ENCODE measurements at regions not wholly inside any gene's neighbourhood (a gene's known extent, or its start where the extent isn't known, plus 50 kb on each side); places are given as distances from the start of the nearest gene placed in this dataset.

GRCh38 chr4:173758132-173758531, 228.1 kb upstream of the HAND2 start:
- no peak overlapping the region for H3K4me3 ChIP-seq (ENCODE audit: low read depth, low read length)
- TF ChIP-seq, protein P1, sequence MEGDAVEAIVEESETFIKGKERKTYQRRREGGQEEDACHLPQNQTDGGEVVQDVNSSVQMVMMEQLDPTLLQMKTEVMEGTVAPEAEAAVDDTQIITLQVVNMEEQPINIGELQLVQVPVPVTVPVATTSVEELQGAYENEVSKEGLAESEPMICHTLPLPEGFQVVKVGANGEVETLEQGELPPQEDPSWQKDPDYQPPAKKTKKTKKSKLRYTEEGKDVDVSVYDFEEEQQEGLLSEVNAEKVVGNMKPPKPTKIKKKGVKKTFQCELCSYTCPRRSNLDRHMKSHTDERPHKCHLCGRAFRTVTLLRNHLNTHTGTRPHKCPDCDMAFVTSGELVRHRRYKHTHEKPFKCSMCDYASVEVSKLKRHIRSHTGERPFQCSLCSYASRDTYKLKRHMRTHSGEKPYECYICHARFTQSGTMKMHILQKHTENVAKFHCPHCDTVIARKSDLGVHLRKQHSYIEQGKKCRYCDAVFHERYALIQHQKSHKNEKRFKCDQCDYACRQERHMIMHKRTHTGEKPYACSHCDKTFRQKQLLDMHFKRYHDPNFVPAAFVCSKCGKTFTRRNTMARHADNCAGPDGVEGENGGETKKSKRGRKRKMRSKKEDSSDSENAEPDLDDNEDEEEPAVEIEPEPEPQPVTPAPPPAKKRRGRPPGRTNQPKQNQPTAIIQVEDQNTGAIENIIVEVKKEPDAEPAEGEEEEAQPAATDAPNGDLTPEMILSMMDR (IDR thresholded peaks at IDR 0.05; ENCODE audit: low read depth, low read length) = no peak

- TF ChIP-seq, protein P1 (IDR thresholded peaks at IDR 0.05; ENCODE audit: low read depth, low read length) = no peak
- no peak overlapping the region for H3K4me3 ChIP-seq (ENCODE audit: low read depth, low read length)
Measured at GRCh38 chr4:173753408-173753807, 223.4 kb upstream of the HAND2 start.

DNA sequence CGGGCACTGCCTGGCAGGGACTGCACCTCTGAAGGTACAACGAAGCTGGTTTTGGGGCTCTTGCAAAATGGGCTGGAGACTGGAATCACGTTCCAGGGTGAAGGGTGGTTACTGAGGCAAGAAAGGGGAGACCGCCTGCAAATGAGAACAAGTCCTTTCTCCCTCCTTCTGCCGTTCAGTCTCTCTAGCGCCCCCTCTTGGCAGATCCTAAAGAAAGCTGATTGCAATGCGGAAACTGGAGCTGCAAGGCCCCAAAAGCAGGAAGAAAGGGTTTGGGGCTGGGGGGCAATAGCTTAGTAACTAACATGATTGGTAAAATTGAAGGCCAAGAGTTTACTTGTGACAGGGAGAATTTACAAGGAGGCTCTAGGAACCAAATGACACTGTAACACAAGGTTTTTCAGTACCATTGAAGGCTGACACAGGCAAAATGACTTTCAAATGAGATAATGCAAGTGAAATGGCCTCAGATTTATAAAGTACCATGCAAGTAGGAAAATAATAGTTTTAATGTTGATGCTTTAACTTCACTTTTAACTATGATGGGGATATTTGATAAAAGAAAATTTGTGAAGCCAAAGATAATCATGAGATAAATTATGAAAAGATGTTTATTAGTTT, 222.7 kb upstream of the HAND2 start:
- TF ChIP-seq, protein P1 (IDR thresholded peaks at IDR 0.05; ENCODE audit: low read depth, low read length) = peak; percentile 37; the same call in 1 of the 2 replicates
- H3K4me3 ChIP-seq (ENCODE audit: low read depth, low read length) = no peak overlapping the region

GRCh38 chr4:173748353-173748752, 218.3 kb upstream of the HAND2 start:
- TF ChIP-seq, protein P1 (IDR thresholded peaks at IDR 0.05; ENCODE audit: low read depth, low read length) = no peak
- no peak overlapping the region for H3K4me3 ChIP-seq (ENCODE audit: low read depth, low read length)

DNA sequence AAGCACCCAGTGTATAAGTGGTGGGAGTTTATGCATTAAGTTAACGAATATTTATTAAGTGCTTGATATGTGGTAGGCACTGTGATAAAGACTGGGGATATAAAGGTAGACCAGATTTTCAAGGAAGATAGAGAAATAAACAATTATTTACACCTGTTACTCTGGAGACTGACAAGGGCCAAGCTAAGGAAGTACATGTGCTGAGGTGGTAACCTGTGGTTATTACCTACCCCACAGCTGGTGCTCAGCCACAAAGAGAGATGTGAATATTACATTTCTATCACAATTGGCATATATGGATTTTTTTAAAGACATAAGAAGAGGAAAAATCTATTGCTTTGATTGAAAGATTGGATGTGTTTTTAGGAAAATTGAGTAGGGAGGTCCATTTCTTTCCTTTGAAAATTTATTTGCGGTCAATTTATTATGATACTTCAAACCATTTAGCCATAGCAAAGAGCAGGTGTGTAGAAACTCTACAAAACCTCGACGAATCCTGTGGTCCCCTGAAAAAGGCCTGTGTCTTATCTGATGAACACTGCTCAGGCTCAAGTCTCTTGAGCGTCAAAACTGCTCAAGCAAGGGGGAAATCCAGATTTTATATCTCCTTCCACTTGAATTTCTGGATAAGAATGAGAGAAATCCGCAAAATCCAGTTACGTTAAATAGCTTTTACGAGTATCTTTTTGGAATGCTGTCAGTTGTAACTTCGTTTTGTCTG, 217.7 kb upstream of the HAND2 start:
- no peak overlapping the region for H3K4me3 ChIP-seq (ENCODE audit: low read depth, low read length)
- TF ChIP-seq, protein P1 (IDR thresholded peaks at IDR 0.05; ENCODE audit: low read depth, low read length) = no peak

DNA sequence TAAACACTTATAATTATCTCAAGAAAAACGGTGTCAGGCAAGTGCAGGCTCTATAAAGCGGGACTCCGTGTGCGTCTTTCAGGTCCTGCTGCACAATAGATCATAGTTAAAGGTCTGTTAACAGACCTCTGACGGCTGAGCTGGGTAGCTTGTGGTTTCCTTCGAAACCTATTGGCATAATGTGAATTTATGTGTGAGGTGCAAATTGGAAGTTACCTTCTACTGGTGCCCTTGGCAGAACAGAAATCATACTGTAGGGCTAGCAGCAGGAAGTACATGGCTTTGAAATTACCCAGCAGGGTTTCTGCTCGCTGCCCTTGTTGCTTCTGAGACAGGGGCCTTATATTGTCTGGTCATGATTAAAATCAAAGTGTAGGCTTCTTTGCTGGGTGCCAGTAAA, 216.4 kb upstream of the HAND2 start:
- TF ChIP-seq, protein P1 (IDR thresholded peaks at IDR 0.05; ENCODE audit: low read depth, low read length) = no peak
- no peak overlapping the region for H3K4me3 ChIP-seq (ENCODE audit: low read depth, low read length)

- no peak overlapping the region for H3K4me3 ChIP-seq (ENCODE audit: low read depth, low read length)
- TF ChIP-seq, protein P1 (IDR thresholded peaks at IDR 0.05; ENCODE audit: low read depth, low read length) = no peak
Measured at GRCh38 chr4:173745765-173746164, 215.7 kb upstream of the HAND2 start.

Measured in WI38 (cell line).